Right renal cortex interstitium (tissue), 3 donors: ENCODE measurements at regions not wholly inside any gene's neighbourhood (a gene's known extent, or its start where the extent isn't known, plus 50 kb on each side); places are given as distances from the start of the nearest gene placed in this dataset.
"Not testable (repeated sequence)": the region's sequence is repeated elsewhere in the genome, so short reads cannot be mapped to it uniquely, and the experiment has no call there.

Source experiments
- DNase-seq, 3 donors: peaks; one replicate each; pipeline ENCODE4 v3.0.0-alpha.2; 2013; ENCODE audit warnings: low read depth in 3 of 3, low spot score in 2 of 3

DNA sequence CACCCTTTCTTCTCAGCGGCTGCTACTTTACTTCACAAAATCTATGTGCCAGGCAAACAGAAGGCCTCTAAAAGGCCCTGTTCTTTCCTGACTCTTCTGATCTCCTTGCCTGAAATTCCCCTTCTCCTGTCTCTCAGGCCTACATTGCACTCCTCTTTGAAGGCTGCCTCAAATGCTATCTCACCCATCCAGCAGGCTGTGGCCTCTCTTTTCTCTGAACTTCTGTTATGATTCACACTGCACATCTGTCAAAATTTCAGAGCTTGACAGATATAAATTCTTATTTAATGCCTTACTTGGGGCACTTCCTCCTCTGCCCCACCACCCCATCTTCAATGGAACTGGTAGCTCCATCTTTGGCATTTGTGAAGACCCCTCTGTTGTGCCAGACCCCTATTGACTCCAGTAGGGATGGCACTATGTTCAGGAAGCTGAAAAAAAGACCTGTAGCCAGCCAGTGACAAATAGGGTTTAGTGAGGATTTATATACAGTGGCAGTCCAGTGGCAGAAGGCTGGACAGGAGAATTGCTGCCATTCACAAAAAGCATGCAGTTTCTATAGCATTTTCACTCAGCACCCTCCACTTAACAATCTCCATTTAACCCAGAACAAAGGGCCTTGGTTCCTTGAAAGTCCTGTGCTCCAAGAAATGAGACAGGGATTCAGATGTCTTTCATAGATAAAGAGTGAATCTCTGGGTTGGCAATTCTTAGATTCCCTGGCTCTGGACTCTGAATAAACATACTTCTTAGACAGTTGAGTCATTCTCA, 415.8 kb upstream of the GRM7 start:
- DNase-seq: no peak

DNA sequence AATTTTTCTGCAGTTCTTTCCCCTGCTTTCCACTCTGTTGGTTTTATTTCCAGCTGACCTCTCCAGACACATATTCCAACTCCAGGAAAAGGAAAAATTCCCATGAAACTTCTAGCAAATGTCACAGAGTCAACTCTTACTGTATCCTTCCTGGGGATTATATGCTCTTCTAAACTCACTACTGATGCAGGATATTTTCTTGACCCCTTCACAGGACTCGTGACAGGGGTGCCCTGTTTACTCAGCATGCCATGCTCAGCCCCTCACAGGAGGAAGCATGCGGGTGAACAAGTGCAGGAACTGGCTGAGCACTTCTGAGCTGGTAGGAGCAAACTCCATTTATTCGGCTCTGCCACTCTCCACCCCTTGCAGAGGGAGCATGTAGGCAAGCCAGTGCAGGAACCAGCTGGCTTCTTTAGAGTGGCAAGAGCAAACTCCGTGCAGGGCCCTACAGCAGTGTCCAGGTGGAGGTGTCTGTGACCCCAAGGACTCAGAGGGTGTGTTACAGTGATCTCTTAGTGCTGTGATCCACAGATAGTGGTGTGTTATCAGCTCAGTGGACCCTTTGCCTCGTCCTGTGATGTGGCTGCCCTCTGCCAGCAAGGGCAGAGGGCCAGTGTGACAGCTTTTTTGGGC, 413.6 kb upstream of the GRM7 start:
- no peak for DNase-seq

DNA sequence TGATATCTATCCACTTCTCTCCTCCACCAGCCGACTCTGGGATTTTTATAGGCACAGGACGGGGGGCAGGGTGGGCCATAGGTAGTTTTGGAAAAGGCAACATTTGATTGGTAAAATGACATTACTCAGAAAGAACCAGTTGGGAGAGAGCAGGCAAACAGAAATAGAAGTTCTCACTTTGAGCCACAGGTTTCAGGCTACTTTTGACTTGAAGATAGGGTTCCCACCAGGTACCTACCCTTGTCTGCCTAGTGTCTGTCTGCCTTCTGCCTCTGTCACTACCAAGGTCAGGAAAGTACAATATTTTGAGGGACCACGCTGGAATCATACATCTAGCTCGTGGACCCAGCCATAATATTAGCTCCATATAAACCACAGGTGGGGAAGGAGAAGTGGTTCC, 412.9 kb upstream of the GRM7 start:
- DNase-seq: no peak

DNA sequence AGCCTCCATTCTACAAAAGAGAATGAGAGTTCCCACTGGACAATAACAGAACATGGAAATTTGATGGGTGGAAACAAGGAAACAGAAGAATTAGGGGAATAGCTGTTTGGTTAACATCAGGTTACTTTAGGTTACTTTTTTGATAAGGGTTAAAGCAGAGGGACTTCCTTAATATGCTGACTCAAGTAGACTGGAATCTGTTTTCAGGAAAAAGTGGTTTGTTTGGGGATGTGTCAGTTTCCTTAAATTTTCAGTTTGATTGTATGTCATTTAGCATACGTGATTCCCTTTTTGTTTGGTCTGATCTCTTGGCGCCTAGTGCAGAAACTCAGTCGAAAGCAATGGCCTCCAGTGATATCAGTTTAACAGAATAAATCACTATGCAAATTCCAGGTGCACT, 411.8 kb upstream of the GRM7 start:
- DNase-seq: no peak

DNA sequence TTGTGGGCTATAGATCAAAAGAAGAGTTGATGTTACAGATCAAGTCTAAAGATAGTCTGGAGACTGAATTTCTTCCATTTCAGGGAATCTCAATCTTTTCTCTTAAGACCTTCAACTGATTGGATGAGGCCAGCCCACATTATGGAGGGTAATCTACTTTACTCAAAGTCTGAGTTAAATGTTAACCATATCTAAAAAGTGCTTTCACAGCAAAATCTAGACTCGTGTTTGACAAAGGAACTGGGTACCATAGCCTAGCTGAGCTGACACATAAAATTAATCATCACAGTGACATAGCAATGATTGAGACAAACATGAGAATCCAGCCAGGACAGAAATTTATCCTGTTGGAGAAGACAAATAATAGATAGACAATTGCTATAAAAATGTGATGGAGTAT, 407.9 kb upstream of the GRM7 start:
- DNase-seq: no peak

DNA sequence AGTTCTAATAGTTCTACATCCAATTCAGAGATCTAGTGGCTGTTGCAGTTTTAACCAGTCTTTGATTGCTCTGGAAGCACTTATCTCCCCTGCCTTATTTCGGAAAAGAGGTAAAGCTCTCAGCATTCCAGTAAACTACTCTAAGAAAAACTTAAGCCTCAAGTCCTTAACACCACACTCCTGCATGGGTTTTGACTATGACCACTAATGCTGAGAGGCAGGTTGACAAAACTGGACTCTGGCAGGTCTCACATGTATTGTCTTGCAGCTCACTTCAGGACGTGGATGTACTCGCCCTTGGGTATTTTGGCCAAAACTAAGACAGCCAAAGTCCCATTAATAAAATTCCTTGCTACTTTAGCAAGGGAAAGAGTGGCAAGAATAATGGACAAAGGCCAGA, 405.9 kb upstream of the GRM7 start:
- DNase-seq: no peak

DNA sequence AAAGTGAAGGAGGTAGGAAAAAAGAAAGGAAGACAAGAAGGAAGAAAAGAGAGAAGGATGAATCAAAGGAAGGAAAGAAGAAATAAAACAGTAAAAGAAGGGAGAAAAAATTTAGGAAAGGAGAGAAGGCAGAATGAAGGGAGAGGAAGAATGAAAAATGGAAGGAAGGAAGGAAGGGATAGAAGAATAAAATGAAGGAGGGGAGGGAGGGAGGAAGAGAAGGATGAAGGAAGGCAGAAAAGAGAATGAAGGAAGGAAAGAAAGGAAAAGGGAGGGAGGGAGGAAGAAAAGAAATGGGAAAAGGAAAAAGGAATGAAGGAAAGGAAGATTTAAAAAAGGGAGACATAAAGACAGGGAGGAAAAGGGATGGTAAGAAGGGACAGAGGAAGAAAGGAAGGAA, 393.7 kb upstream of the GRM7 start:
- DNase-seq: no peak

DNA sequence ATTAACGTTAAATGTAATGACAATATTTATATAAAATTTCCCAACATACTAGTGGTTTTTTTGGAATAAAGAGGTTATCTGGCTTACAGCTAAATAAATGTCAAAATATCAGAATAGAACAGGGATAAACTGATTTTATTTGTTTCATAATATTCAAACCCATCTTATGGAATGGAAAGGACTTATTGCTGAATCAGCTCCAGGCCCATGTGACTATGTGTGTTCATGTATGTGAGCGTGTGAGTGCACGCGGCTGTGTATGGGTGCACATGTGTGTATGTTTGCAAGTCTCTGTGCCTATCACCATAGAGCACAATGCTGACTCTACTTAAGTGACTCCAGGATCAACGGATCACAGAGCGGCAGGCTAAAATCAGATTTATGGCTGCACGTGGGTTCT, 392.3 kb upstream of the GRM7 start:
- DNase-seq: no peak

DNA sequence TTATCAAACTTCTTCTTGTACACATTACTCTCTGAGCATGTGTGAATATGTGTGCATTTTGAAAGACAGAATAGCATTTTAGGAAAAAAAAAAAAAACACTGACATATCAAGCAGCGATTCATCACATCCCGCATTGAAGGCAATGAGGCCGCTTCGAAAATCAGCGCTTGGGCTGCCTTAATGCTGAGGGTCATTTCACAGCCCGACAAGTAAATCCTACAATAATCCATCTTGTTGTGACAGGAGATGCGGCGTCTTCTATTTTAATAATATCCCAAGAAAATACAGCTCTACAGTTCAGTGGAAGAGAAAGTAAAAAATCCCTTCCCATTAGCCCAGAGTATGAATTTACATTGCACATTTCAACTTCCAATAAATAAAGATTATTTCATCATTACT, 389.2 kb upstream of the GRM7 start:
- no peak for DNase-seq

DNA sequence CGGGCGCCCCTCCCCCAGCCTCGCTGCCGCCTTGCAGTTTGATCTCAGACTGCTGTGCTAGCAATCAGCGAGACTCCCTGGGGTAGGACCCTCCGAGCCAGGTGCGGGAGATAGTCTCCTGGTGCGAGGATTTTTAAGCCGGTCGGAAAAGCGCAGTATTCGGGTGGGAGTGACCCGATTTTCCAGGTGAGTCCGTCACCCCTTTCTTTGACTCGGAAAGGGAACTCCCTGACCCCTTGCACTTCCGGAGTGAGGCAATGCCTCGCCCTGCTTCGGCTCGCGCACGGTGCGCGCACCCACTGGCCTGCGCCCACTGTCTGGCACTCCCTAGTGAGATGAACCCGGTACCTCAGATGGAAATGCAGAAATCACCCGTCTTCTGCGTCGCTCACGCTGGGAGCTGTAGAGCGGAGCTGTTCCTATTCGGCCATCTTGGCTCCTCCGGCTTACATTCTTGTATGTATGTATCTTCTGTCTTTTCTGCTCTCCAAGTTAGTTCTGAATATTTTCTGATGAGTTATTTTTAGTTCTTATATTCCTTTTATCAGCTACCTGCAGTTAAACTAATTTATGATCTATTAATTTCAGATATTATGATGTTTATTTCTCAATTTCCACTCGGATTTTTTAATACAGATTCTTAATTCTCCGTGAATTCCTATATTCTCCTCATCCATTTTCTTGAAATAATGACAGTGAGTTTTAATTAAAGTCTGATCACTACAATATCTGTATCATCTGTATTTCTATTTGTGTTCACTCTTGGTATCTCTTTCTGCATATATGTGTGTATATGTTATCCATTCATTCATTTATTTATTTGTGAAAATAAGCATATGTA, 370.2 kb upstream of the GRM7 start:
- DNase-seq: not testable (repeated sequence)

DNA sequence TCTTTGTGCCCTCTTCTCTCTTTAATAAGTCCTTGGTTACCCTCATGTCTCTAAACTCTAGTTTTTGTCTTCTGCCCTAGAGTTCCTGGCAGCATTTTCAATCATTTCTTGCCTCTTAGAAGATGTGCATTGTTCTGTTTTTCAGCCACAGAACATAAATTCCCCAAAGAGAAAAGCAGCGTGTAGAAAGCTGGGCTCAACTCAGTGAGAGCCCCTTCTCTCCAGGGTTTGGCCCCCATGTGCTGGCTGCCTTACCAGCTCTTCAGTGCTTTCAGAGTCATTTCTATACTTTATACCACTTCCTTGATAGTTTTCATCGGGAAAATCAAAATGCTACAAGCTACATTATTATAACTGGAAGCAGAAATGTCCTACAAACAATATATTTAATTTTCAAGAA, 369.1 kb upstream of the GRM7 start:
- no peak for DNase-seq

DNA sequence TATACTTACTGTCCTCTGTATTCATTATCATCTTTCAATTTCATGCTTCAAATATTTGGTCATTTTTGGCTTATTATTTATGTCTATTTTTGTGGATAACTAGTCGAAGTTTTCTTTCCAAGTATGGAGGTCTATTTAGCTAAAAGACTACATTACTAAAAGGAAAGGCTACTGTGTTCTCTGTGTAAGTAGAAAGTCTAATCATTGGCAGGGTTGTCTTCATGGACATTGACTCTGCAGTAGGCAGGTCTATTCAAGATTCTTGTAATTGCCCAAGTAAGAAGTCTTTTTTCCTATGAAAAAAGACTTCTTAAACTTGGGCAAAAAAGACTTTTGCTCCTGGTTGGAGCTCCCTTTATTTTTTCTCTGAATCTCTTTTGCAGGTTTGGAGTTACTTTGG, 368.6 kb upstream of the GRM7 start:
- no peak for DNase-seq

DNA sequence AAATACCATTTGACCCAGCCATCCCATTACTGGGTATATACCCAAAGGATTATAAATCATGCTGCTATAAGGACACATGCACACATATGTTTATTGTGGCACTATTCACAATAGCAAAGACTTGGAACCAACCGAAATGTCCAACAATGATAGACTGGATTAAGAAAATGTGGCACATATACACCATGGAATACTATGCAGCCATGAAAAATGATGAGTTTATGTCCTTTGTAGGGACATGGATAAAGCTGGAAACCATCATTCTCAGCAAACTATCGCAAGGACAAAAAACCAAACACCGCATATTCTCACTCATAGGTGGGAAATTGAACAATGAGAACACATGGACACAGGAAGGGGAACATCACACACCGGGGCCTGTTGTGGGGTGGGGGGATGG, 362.0 kb upstream of the GRM7 start:
- not testable (repeated sequence) for DNase-seq

DNA sequence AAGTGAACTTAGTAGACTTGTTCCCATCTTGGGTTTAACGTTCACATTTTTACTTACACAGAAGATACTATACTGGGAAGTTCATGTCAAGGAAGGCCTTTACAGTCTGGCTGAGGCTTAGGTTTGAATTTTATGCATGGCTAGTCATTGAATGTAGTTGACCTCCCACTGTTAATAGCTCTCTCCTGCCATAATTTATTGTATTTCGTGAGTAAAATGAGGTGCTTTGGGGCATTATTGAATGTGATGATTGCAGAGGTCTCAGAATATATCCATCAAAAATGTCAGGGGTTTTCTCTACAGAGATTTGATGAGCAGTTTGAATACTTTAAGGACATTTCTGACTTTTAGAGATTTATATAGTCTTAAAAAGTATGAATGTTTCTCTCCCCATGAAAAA, 356.6 kb upstream of the GRM7 start:
- no peak for DNase-seq

DNA sequence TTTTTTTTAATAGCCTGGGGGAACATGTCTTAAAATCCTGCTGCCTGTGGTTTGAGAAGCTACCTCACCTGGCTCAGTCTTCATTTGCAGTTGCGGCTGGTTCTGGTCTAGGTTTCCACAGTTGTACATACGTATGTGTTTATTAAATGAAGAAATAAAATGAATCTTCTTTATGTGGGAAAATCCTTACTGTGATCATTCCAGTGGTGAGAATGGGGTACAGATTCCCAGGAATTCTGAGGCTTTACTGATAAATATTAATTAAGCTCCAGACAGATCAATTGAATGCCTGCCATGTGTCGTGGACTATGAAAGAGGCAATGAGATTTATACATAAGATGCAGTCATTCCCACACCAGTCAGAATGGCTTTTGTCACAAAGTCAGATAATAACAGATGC, 356.1 kb upstream of the GRM7 start:
- DNase-seq: no peak

DNA sequence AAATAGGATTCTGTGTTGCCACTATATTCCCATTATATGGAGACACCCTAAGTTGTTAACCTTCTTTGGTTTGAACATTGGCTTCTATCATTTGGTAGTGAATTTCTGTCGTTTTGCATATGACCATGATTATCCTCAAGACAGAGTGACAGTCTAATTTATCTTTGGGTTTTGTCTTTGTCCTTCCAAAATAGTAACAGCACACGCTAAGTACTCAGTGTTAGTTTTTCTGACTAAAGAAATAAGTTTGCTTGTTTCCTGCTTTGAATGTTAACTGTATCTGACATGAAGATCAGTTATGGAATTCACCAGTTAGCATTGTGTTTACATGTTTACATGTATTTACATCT, 352.5 kb upstream of the GRM7 start:
- no peak for DNase-seq

DNA sequence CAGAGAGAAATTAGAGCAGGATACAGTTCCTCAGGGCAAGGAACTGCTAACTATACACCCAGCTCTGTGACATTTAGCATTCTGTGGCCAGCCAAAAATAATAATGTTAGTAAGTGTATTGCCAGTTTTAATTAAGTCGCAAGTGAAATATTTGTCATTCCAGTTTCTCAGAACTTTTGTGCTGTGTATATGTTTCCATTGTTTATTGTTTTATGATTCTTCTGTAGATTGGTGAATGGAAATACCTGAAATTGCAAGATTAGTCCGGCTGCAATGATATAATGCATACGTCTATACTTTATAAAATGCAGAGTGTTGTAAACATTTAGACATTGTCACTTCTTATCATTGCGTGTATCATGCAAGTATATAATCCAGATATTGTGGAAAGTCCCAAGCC, 351.3 kb upstream of the GRM7 start:
- DNase-seq: no peak

DNA sequence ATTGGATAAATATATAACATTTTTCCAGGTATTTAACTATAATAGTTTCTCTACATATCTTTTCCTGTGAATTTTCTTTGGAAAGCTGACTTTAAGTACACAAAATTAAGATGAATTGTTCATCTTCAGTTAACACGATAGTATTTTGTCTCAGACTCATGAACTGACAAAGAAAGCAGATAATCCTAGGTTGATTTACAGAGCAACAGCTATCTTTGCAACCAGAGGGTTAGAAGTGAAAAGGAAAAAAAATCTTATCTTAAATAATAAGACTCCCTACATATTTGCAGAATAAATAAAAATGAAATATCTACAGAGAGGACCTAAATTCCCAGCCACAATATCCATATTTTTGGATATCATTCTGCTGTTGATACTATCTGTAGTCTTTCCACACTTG, 350.2 kb upstream of the GRM7 start:
- no peak for DNase-seq

DNA sequence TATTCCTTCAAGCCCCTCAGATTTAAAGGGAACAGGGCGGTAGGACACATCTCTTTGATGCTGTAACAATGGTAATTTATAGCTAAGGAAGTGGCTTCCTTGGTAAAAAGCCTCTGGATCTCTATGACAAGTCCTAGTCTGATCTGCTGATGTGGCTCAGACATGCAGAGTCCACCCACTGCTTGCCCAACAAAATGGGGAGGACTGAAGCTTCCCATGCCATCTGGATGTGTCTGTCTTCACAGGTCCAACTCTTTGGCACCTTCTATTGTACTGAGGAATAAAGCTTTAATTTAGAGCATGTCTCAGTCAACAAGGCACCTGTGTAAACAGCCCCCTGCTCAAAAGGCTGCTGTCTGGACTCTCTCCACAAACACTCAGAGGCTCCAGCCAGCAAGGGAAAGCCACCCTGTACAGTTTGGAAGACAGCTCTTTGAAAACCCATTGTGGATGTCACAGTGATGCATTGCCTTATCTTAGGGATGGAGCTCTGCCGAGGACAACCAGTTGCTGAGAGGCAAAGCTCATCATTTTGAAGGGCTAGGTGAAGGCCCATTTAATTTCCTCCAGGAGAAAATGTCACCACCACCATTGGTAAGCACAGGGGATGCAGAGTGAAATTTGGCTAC, 348.6 kb upstream of the GRM7 start:
- DNase-seq: no peak

DNA sequence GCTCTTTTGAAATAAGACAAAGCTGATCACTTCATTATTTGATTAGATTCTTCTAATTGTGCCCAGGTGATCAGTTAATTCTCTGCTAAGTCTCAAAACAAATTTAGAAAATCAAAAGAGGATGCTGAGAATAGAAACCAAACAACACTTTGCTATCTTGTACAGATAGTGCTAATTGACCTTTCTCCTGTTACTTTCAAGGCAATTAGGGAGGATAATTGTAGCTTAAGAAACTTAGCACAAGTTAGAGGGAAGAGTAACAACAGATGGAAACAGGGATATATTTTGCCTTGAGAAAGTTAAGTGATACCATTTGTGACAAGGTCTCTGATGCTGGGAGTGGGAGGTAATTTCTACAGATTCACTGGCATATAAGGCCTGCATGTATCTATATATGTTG, 344.8 kb upstream of the GRM7 start:
- DNase-seq: no peak

DNA sequence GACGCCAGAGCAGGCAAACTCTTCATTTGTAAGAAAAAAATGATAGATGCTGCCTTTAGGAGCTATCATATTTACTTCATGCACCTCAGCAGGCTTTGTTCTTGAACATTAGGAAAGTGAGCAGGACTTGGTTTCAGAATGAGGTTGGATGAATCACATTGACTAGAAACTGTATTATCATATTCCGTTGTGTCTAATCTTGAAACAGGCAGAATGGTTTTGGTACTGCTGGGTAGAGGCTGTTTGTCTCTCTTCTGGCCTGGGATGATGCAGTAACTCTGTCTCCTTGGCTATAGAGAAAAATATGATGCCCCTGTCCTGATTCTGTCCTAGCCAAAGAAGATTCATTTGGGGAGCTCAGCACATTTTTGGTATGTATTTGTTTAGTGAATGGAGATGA, 344.2 kb upstream of the GRM7 start:
- no peak for DNase-seq
